Inflammatory macrophage treated with lipopolysaccharide for 1 hour (primary cell): ENCODE measurements at regions not wholly inside any gene's neighbourhood (a gene's known extent, or its start where the extent isn't known, plus 50 kb on each side); places are given as distances from the start of the nearest gene placed in this dataset.

Source experiments
- DNase-seq, 2 donors: peaks; one replicate each; pipeline ENCODE4 v3.0.0-alpha.2; 2020 to 2022

DNA sequence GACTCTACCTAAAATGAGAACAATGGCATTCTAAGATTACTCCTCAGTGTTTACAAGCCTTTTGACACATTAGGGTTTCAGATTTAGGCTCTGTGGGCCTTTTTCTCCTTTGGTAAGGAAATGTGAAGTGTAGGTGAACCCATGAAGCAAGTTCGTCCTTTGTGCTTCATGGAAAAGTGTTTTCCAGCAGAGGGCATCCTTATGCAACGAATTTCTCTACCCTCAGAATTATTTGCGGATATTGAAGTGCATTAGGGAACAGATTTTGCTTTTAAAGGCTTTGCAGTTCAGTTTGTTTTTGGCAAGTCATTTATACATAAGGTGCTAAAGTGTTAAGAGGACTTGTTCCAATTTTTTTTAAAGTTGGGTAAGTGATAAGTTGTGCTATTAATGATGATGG, 55.7 kb upstream of the FERMT1 start:
- DNase-seq, result no peak

DNA sequence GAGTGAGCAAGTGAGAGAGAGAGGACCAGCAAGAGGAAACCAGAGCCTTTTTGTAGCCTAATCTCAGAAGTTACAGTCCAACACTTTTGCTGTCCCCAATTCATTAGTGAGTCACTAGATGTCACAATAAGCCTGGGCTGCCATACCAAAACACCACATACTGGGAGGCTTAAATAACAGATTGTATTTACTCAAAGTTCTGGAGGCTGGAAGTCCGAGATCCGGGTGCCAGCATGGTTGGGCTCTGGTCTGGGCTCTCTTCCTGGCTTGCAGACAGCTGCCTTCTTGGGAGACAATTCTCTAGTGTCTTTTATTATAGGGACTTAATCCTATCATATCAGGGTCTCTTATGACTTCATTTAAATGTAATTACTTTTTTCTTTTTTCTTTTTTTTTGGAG, 50.7 kb upstream of the FERMT1 start:
- no peak for DNase-seq
